H1 (cell line): ENCODE measurements at regions not wholly inside any gene's neighbourhood (a gene's known extent, or its start where the extent isn't known, plus 50 kb on each side); places are given as distances from the start of the nearest gene placed in this dataset.

Experiments used
- RAD21 ChIP-seq, 2 experiments: IDR thresholded peaks in 1 of 2; conservative IDR thresholded peaks in 1 of 2; 2 replicates each; pipeline ENCODE4 v1.6.1; 2011; ENCODE audit warnings: low read depth in 2 of 2, low read length in 2 of 2, improper control_type of control experiment in 1 of 2, inconsistent platforms in 1 of 2, mild to moderate bottlenecking in 1 of 2, moderate library complexity in 1 of 2

DNA sequence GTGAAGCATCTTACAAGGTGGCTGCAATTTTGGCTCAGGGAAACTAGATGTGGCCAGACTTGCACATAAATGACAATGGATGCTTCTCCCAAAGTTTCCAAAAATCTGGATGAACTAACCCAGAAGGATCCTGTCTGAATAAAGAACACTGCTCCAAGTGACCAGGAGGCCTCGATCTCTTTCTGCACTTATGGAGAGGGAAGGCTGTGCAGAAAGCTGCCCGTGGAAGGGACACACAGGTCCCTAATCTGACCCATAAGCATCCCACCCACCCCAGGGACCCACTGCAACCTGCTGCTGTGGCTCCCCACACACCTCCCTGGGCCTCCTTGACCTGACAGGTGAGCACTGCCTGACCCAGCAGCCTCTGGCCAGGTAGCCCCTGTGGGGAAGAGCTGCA is 74.6 kb upstream of the SEC14L1 start (continued):
- TF ChIP-seq RAD21 (IDR thresholded peaks at IDR 0.05 in 1 of 2, conservative IDR thresholded peaks at IDR 0.05 in 1 of 2; ENCODE audit: low read depth in 2 of 2, low read length in 2 of 2) = no peak
- TF ChIP-seq, all 59 proteins: peak for 0
